DMS53 treated with DMSO at 0.1 percent for 48 hours (cell line): ENCODE measurements at regions not wholly inside any gene's neighbourhood (a gene's known extent, or its start where the extent isn't known, plus 50 kb on each side); places are given as distances from the start of the nearest gene placed in this dataset.

ENCODE experiments used
- DNase-seq: peaks from one replicate; lab custom pipeline; 2025; ENCODE audit not compliant: unreplicated experiment; lab: John Stamatoyannopoulos, UW

GRCh38 chr12:28601570-28602058 lies 411.4 kb downstream of the CCDC91 start:
- no peak for DNase-seq

GRCh38 chr12:28602786-28603185 lies 412.5 kb downstream of the CCDC91 start:
- DNase-seq = no peak

GRCh38 chr12:28603239-28603638 lies 413.0 kb downstream of the CCDC91 start:
- DNase-seq = no peak

- DNase-seq = no peak
Observed at GRCh38 chr12:28603801-28604200, 413.5 kb downstream of the CCDC91 start.

- no peak for DNase-seq
Observed at GRCh38 chr12:28604240-28604639, 414.0 kb downstream of the CCDC91 start.

GRCh38 chr12:28606967-28607557 lies 416.8 kb downstream of the CCDC91 start:
- DNase-seq = no peak

GRCh38 chr12:28610401-28611114 lies 420.3 kb downstream of the CCDC91 start:
- no peak for DNase-seq

GRCh38 chr12:28611115-28611435 lies 420.8 kb downstream of the CCDC91 start:
- peak; percentile 92 for DNase-seq

GRCh38 chr12:28611449-28611848 lies 421.2 kb downstream of the CCDC91 start:
- DNase-seq = no peak

- DNase-seq = no peak
Observed at GRCh38 chr12:28618171-28618570, 427.9 kb downstream of the CCDC91 start.

- DNase-seq = no peak
Observed at GRCh38 chr12:28618772-28619171, 428.5 kb downstream of the CCDC91 start.

- no peak for DNase-seq
Observed at GRCh38 chr12:28620281-28620680, 430.0 kb downstream of the CCDC91 start.

GRCh38 chr12:28622406-28622805 lies 432.1 kb downstream of the CCDC91 start:
- no peak for DNase-seq

- no peak for DNase-seq
Observed at GRCh38 chr12:28626504-28626903, 436.2 kb downstream of the CCDC91 start.

- DNase-seq = no peak
Observed at GRCh38 chr12:28629691-28630090, 439.4 kb downstream of the CCDC91 start.

GRCh38 chr12:28631831-28632230 lies 441.6 kb downstream of the CCDC91 start:
- no peak for DNase-seq

- no peak for DNase-seq
Observed at GRCh38 chr12:28640519-28640918, 450.3 kb downstream of the CCDC91 start.

- DNase-seq = no peak
Observed at GRCh38 chr12:28645436-28645835, 455.2 kb downstream of the CCDC91 start.

- no peak for DNase-seq
Observed at GRCh38 chr12:28645891-28646290, 455.6 kb downstream of the CCDC91 start.

GRCh38 chr12:28650906-28651305 lies 460.6 kb downstream of the CCDC91 start:
- DNase-seq = no peak

- DNase-seq = no peak
Observed at GRCh38 chr12:28652239-28652638, 462.0 kb downstream of the CCDC91 start.

- DNase-seq = no peak
Observed at GRCh38 chr12:28681980-28682379, 467.1 kb upstream of the FAR2 start.

- no peak for DNase-seq
Observed at GRCh38 chr12:28683366-28683765, 465.7 kb upstream of the FAR2 start.
